ENCODE measurements at regions not wholly inside any gene's neighbourhood (a gene's known extent, or its start where the extent isn't known, plus 50 kb on each side); places are given as distances from the start of the nearest gene placed in this dataset.

GRCh38 chr11:122268601-122269130 lies 152.7 kb upstream of the BLID start:
- DNase-seq = no peak

- DNase-seq = no peak
Observed at GRCh38 chr11:122267602-122268001, 151.6 kb upstream of the BLID start.

GRCh38 chr11:122265981-122266380 lies 150.0 kb upstream of the BLID start:
- no peak for DNase-seq

GRCh38 chr11:122264121-122264520 lies 148.1 kb upstream of the BLID start:
- DNase-seq = no peak

GRCh38 chr11:122261546-122261945 lies 145.5 kb upstream of the BLID start:
- DNase-seq = no peak

GRCh38 chr11:122259195-122259821 lies 143.3 kb upstream of the BLID start:
- DNase-seq = no peak

- DNase-seq = no peak
Observed at GRCh38 chr11:122258446-122259194, 142.6 kb upstream of the BLID start.

GRCh38 chr11:122253589-122254231 lies 137.7 kb upstream of the BLID start:
- no peak for DNase-seq

- no peak for DNase-seq
Observed at GRCh38 chr11:122248939-122249338, 132.9 kb upstream of the BLID start.

- no peak for DNase-seq
Observed at GRCh38 chr11:122248131-122248530, 132.1 kb upstream of the BLID start.

GRCh38 chr11:122246874-122247273 lies 130.9 kb upstream of the BLID start:
- peak; percentile 4 for DNase-seq

GRCh38 chr11:122242731-122243130 lies 126.7 kb upstream of the BLID start:
- DNase-seq = no peak

- no peak for DNase-seq
Observed at GRCh38 chr11:122241566-122241965, 125.6 kb upstream of the BLID start.

- DNase-seq = no peak
Observed at GRCh38 chr11:122240638-122241037, 124.6 kb upstream of the BLID start.

GRCh38 chr11:122235615-122236014 lies 119.6 kb upstream of the BLID start:
- peak; percentile 91 for DNase-seq

- DNase-seq = no peak
Observed at GRCh38 chr11:122234780-122235179, 118.8 kb upstream of the BLID start.

- no peak for DNase-seq
Observed at GRCh38 chr11:122234257-122234656, 118.2 kb upstream of the BLID start.

- no peak for DNase-seq
Observed at GRCh38 chr11:122232985-122233384, 117.0 kb upstream of the BLID start.

GRCh38 chr11:122230385-122230755 lies 114.4 kb upstream of the BLID start:
- peak; percentile 52 for DNase-seq

GRCh38 chr11:122229481-122230384 lies 113.7 kb upstream of the BLID start:
- DNase-seq = no peak

GRCh38 chr11:122229078-122229477 lies 113.1 kb upstream of the BLID start:
- peak; percentile 36 for DNase-seq

GRCh38 chr11:122226810-122227379 lies 110.9 kb upstream of the BLID start:
- DNase-seq = no peak

GRCh38 chr11:122224867-122225266 lies 108.9 kb upstream of the BLID start:
- no peak for DNase-seq
